ENCODE measurements at regions not wholly inside any gene's neighbourhood (a gene's known extent, or its start where the extent isn't known, plus 50 kb on each side); places are given as distances from the start of the nearest gene placed in this dataset.

DNA sequence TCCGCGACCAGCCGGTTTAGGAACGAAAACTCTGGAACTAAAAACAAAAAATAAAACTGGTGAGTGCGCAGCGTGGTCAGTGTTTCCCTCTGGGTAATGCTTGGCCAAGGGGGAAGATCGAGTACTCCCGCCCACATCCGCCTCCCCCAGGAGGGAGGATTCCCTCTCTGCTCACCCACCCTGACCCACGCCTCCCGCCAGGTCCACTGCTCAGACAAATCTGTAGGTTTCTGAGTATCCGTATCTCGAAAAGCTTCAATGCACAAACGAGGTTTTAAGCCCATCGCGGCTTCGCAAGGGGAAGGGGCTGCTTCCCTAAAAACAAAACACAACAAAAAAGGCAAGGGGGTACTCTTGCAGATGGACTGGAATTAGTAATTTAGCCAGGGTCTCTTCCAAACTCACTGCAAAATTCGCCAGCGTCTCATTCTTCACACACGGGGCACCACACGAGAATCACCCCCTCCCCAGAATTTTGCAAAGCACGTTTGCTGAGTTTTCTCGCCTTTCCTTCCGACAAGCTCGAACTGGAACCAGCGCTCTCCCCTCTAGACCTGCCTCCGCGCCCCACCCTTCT lies 75.2 kb downstream of the INSIG1 start:
- Histone ChIP-seq H2AFZ (ENCODE audit: low read length) (no peak overlapping the region), H3K36me3 (ENCODE audit: control insufficient read depth in 2 of 4, insufficient read depth in 4 of 4, low read length in 3 of 4) (peaks cover 0 to 8% (median 0%) of the 10 kb centered on the region in 4 experiments; a peak in 1 of 8 replicates), H3K4me2 (ENCODE audit: insufficient read depth in 1 of 2, low read depth in 2 of 2, low read length in 2 of 2) (peak overlapping the region; percentile 64 to 80), H4K91ac (replicated peaks; ENCODE audit: insufficient read length, low read length) (no peak overlapping the region), H3K4ac (replicated peaks; ENCODE audit: insufficient read length, low read depth, low read length) (no peak overlapping the region), H3K79me1 (ENCODE audit: low read depth, low read length) (no peaks in the 10 kb centered on the region), H2BK20ac (ENCODE audit: low read length) (0 out of 2 replicates have a peak overlapping the region, but pooled peaks have one; percentile 18), H2BK5ac (ENCODE audit: low read depth, low read length) (no peak overlapping the region), H2AK5ac (ENCODE audit: low read depth, low read length) (no peak overlapping the region), H3K27me3 (replicated peaks in 1 of 4; ENCODE audit: control insufficient read depth in 3 of 4, extremely low read depth in 1 of 4, insufficient read depth in 3 of 4, low read length in 3 of 4) (peaks cover 77 to 94% (median 94%) of the 10 kb centered on the region in 4 experiments), H4K8ac (ENCODE audit: extremely low read depth, insufficient read depth, low read length) (no peak overlapping the region; the same call in 1 of the 2 replicates), H3K79me2 (ENCODE audit: control insufficient read depth in 1 of 2, insufficient read depth in 2 of 2, low read length in 2 of 2) (no peaks in the 10 kb centered on the region), H3K14ac (ENCODE audit: insufficient read length) (no peak overlapping the region), H2BK120ac (replicated peaks; ENCODE audit: low read depth, low read length) (no peak overlapping the region), H3K18ac (ENCODE audit: extremely low read depth, low read length) (no peak overlapping the region), H3K4me1 (replicated peaks in 1 of 4; ENCODE audit: control insufficient read depth in 3 of 4, insufficient read depth in 4 of 4, low read length in 3 of 4) (peaks cover 0 to 26% (median 14%) of the 10 kb centered on the region in 4 experiments; a peak in 6 of 7 replicates), H4K20me1 (replicated peaks in 1 of 2; ENCODE audit: control insufficient read depth in 1 of 2, insufficient read depth in 2 of 2, low read length in 2 of 2) (peaks cover 21 to 30% of the 10 kb centered on the region in 2 experiments), H3K27ac (ENCODE audit: low read depth, low read length) (no peak overlapping the region), H3K9me3 (ENCODE audit: insufficient read depth in 2 of 2, low read depth in 1 of 2, low read length in 1 of 2) (peaks cover 0 to 4% of the 10 kb centered on the region in 2 experiments; a peak in 2 of 4 replicates), H3K23me2 (ENCODE audit: low read depth, low read length) (peaks cover 4% of the 10 kb centered on the region; the same call in 1 of the 2 replicates), H3K9ac (replicated peaks in 1 of 4; ENCODE audit: extremely low read depth in 1 of 4, low read depth in 3 of 4, low read length in 3 of 4) (no peak overlapping the region), H2BK12ac (ENCODE audit: low read depth, low read length) (peak overlapping the region; percentile 60; the same call in 1 of the 2 replicates), H3K56ac (replicated peaks; ENCODE audit: insufficient read length, low read depth, low read length) (no peak overlapping the region), H2BK15ac (ENCODE audit: low read length) (no peak overlapping the region), H3K4me3 (ENCODE audit: extremely low read depth in 1 of 4, insufficient read depth in 2 of 4, low read depth in 3 of 4, low read length in 4 of 4) (peak overlapping the region in 1 of 4 experiments; percentile 43; a peak in 1 of 8 replicates), H4K5ac (ENCODE audit: insufficient read length, low read depth, low read length) (no peak overlapping the region), H3K23ac (ENCODE audit: insufficient read length) (no peak overlapping the region)
- ChIA-PET POLR2A (ENCODE audit: partially characterized antibody) (interaction anchor here (0.8 to 1.8 kb wide), 2 partner anchors 75 to 93 kb away, joined by 4 to 5 read pairs; no protein-coding TSS in a partner anchor), CTCF (ENCODE audit: partially characterized antibody) (interaction anchor here (0.7 to 2.9 kb wide), 7 partner anchors 12 to 93 kb away, joined by 3 to 9 read pairs (median 3); no protein-coding TSS in a partner anchor)
- WGBS, 2 experiments (ENCODE audit: extremely low coverage in 1 of 2, insufficient coverage in 1 of 2, insufficient read length in 1 of 2, insufficient replicate concordance in 2 of 2, low coverage in 1 of 2, low lambda C conversion rate in 2 of 2, missing lambda C conversion rate in 1 of 2) = 4% methylated on average over 25 of the region's 28 CpGs; no CpG with 5 or more reads in 1 of the 2 experiments
- TF ChIP-seq, protein P1, sequence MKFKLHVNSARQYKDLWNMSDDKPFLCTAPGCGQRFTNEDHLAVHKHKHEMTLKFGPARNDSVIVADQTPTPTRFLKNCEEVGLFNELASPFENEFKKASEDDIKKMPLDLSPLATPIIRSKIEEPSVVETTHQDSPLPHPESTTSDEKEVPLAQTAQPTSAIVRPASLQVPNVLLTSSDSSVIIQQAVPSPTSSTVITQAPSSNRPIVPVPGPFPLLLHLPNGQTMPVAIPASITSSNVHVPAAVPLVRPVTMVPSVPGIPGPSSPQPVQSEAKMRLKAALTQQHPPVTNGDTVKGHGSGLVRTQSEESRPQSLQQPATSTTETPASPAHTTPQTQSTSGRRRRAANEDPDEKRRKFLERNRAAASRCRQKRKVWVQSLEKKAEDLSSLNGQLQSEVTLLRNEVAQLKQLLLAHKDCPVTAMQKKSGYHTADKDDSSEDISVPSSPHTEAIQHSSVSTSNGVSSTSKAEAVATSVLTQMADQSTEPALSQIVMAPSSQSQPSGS (IDR thresholded peaks at IDR 0.05; ENCODE audit: low read length) = no peak
- TF ChIP-seq CBX8 (IDR thresholded peaks at IDR 0.05; ENCODE audit: borderline replicate concordance, low read depth, low read length) = peak; percentile 97; the same call in 1 of the 2 replicates
- DNase-seq (ENCODE audit: low read depth in 1 of 2, low spot score in 2 of 2) (no peak), FAIRE-seq (no peak)
